ENCODE measurements at regions not wholly inside any gene's neighbourhood (a gene's known extent, or its start where the extent isn't known, plus 50 kb on each side); places are given as distances from the start of the nearest gene placed in this dataset.

GRCh38 chr20:48039514-48039913 lies 254.2 kb upstream of the SULF2 start:
- TF ChIP-seq, protein P1, sequence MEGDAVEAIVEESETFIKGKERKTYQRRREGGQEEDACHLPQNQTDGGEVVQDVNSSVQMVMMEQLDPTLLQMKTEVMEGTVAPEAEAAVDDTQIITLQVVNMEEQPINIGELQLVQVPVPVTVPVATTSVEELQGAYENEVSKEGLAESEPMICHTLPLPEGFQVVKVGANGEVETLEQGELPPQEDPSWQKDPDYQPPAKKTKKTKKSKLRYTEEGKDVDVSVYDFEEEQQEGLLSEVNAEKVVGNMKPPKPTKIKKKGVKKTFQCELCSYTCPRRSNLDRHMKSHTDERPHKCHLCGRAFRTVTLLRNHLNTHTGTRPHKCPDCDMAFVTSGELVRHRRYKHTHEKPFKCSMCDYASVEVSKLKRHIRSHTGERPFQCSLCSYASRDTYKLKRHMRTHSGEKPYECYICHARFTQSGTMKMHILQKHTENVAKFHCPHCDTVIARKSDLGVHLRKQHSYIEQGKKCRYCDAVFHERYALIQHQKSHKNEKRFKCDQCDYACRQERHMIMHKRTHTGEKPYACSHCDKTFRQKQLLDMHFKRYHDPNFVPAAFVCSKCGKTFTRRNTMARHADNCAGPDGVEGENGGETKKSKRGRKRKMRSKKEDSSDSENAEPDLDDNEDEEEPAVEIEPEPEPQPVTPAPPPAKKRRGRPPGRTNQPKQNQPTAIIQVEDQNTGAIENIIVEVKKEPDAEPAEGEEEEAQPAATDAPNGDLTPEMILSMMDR (IDR thresholded peaks at IDR 0.05; ENCODE audit: low read depth, low read length, poor library complexity, severe bottlenecking), result no peak
- TF ChIP-seq EZH2phosphoT487 (IDR thresholded peaks at IDR 0.05; ENCODE audit: borderline replicate concordance, low read length), result no peak
